Prostate gland (tissue), 2 donors: ENCODE measurements at regions not wholly inside any gene's neighbourhood (a gene's known extent, or its start where the extent isn't known, plus 50 kb on each side); places are given as distances from the start of the nearest gene placed in this dataset.

Source experiments
- CTCF ChIP-seq, 4 experiments: fragments of 200-600 bp in 2 of 4; fragments of 450-650 bp in 2 of 4; sonication (generic) in 2 of 4; IDR thresholded peaks; 1 replicate in 3 of 4; 2 replicates in 1 of 4; pipeline ENCODE4 v1.5.1; 2016 to 2019; ENCODE audit warnings: antibody characterized with exemption in 4 of 4, mild to moderate bottlenecking in 2 of 4, moderate library complexity in 2 of 4
- POLR2A ChIP-seq: fragments of 450-650 bp; IDR thresholded peaks from one replicate; pipeline ENCODE4 v1.6.1; 2016; ENCODE audit warnings: antibody characterized with exemption, mild to moderate bottlenecking

- TF ChIP-seq POLR2A (no peak), CTCF (IDR thresholded peaks at IDR 0.05) (no peak)
Observed at GRCh38 chr2:11068079-11068741, 87.1 kb upstream of the SLC66A3 start.
